HFFc6 (cell line): ENCODE measurements at regions not wholly inside any gene's neighbourhood (a gene's known extent, or its start where the extent isn't known, plus 50 kb on each side); places are given as distances from the start of the nearest gene placed in this dataset.

Experiments
- DNase-seq: peaks from one replicate; pipeline ENCODE4 v3.0.0-alpha.2; 2018
- H3K27ac Mint-ChIP-seq: 2 replicates; pipeline ENCODE4 v1.8.0; 2020; ENCODE audit warnings: mild to moderate bottlenecking, mixed read lengths
- H3K27me3 Mint-ChIP-seq: 2 replicates; pipeline ENCODE4 v1.8.0; 2021; ENCODE audit warnings: mild to moderate bottlenecking, moderate library complexity, mixed read lengths; ENCODE audit not compliant: insufficient read depth
- H3K36me3 Mint-ChIP-seq: 2 replicates; pipeline ENCODE4 v1.8.0; 2021; ENCODE audit warnings: low read depth, mixed read lengths
- H3K4me1 Mint-ChIP-seq: 2 replicates; pipeline ENCODE4 v1.8.0; 2020; ENCODE audit warnings: low read depth, mixed read lengths
- H3K4me3 Mint-ChIP-seq: 2 replicates; pipeline ENCODE4 v1.8.0; 2020; ENCODE audit warnings: mild to moderate bottlenecking, moderate library complexity, mixed read lengths
- H3K9me3 Mint-ChIP-seq: 2 replicates; pipeline ENCODE4 v1.8.0; 2020; ENCODE audit warnings: mild to moderate bottlenecking, mixed read lengths
- TF ChIP-seq, protein P1 (sequence below): fragments of 200-600 bp; sonication (generic); IDR thresholded peaks from 2 replicates; pipeline ENCODE4 v1.5.0; 2021; ENCODE audit warnings: antibody characterized with exemption, mild to moderate bottlenecking

DNA sequence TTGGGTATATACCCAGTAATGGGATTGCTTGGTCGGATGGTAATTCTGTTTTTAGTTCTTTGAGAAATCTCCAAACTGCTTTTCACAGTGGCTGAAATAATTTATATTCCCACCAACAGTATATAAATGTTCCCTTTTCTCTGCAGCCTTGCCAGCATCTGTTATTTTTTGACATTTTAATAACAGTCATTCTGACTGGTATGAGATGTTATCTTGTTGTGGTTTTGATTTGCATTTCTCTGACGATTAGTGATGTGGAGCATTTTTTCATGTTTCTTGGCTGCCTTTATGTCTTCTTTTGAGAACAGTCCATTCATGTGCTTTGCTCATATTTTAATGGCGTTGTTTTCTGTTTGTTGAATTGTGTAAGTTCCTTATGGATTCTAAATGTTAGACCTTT, 641.6 kb downstream of the HACE1 start:
- Mint-ChIP-seq H3K4me1 (no peaks in the 10 kb centered on the region), H3K4me3 (no peak overlapping the region), H3K36me3 (no peaks in the 10 kb centered on the region), H3K27me3 (no peaks in the 10 kb centered on the region), H3K27ac (no peak overlapping the region), H3K9me3 (peaks cover 32% of the 10 kb centered on the region)
- DNase-seq = no peak
- TF ChIP-seq, protein P1, sequence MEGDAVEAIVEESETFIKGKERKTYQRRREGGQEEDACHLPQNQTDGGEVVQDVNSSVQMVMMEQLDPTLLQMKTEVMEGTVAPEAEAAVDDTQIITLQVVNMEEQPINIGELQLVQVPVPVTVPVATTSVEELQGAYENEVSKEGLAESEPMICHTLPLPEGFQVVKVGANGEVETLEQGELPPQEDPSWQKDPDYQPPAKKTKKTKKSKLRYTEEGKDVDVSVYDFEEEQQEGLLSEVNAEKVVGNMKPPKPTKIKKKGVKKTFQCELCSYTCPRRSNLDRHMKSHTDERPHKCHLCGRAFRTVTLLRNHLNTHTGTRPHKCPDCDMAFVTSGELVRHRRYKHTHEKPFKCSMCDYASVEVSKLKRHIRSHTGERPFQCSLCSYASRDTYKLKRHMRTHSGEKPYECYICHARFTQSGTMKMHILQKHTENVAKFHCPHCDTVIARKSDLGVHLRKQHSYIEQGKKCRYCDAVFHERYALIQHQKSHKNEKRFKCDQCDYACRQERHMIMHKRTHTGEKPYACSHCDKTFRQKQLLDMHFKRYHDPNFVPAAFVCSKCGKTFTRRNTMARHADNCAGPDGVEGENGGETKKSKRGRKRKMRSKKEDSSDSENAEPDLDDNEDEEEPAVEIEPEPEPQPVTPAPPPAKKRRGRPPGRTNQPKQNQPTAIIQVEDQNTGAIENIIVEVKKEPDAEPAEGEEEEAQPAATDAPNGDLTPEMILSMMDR = no peak

DNA sequence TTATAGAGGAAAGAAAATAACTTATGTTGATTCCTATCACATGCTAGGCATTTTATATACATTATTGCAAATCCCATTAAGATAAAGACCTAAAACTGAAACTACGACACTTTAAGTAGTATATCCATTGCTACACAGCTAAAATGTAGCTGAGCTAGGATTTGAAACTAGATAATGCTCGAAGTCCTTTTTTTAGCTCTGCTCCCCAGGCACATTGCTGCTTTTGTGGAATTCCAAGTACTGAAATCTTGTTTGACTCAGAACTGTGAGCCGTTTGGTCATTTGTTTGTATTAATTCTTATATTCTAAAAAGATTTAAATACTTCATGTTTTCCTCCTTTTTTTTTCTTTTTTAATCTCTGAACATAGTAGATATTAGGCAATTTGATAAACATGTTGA, 644.8 kb downstream of the HACE1 start:
- H3K27ac Mint-ChIP-seq = no peak overlapping the region
- no peak overlapping the region for H3K4me3 Mint-ChIP-seq
- H3K36me3 Mint-ChIP-seq = no peaks in the 10 kb centered on the region
- no peaks in the 10 kb centered on the region for H3K27me3 Mint-ChIP-seq
- no peak for DNase-seq
- TF ChIP-seq, protein P1 = no peak
- H3K4me1 Mint-ChIP-seq = no peaks in the 10 kb centered on the region
- peaks cover 32% of the 10 kb centered on the region for H3K9me3 Mint-ChIP-seq

DNA sequence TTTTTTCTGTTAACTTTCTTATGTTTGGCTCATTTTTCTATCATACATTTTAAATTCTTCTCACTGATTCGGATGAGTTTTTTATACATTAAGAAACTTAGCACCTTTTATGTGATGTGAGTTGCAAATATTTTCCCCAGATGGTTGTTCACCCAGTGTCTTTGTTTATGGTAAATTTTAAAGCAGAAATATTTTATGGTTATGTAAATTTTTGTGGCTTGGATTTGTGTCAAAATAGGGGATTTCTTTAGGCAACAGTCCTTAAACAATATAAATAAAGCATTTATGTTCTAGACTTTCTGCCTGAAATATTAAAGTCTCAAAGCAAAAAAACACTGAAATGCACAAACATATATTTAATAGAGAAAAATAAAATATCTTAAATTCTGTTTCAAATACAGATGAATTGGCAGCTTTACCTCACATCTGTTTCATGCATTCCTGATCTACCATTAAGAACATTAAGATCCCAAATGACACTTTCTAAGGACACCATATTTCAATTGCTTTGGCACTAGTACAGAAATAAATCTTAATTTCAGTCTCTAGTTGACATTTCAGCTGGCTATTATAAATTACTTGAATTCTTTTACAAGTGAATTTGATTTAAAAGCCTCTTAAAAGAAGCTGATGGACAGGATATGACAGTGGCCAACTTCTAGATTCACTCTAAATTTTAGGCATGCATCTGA, 646.6 kb downstream of the HACE1 start:
- Mint-ChIP-seq H3K9me3 (peaks cover 32% of the 10 kb centered on the region), H3K27me3 (no peaks in the 10 kb centered on the region), H3K27ac (no peak overlapping the region), H3K36me3 (no peaks in the 10 kb centered on the region), H3K4me1 (no peaks in the 10 kb centered on the region), H3K4me3 (no peak overlapping the region)
- TF ChIP-seq, protein P1 = no peak
- no peak for DNase-seq

DNA sequence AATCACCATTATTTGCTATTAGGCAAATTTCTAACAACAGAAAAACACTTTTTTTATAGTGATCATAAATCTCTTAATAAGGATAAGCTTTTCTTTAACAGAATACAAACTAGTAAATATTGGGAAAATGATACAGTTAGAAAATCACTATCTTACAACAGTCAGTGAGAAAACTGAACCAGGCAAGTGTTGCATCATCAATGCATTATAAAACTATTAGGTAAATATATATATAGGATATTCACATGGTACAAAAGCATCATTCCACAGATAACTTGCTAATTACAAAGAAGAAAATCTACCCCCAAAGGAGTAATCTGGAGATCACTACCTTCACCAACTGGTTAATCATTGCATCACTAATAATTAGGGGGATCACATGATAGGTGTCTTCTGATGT, 652.1 kb downstream of the HACE1 start:
- H3K27me3 Mint-ChIP-seq = no peaks in the 10 kb centered on the region
- DNase-seq = no peak
- peaks cover 34% of the 10 kb centered on the region for H3K9me3 Mint-ChIP-seq
- TF ChIP-seq, protein P1 = no peak
- no peaks in the 10 kb centered on the region for H3K4me1 Mint-ChIP-seq
- H3K36me3 Mint-ChIP-seq = no peaks in the 10 kb centered on the region
- H3K27ac Mint-ChIP-seq = no peak overlapping the region
- H3K4me3 Mint-ChIP-seq = no peak overlapping the region

DNA sequence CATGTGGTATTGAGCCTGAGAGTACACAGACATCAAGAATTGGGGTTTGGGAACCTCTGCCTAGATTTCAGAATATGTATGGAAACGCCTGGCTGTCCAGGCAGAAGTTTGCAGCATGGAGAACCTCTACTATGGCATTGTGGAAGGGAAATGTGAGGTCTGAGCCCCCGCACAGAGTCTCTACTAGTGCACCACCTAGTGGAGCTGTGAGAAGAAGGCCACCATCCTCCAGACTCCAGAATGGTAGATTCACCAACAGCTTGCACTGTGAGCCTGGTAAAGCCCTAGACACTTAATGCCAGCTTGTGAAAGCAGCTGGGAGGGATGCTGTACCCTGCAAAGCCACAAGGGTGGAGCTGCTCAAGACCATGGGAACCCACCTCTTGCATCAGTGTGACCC, 658.2 kb downstream of the HACE1 start:
- H3K9me3 Mint-ChIP-seq = peaks cover 45% of the 10 kb centered on the region
- H3K27ac Mint-ChIP-seq = no peak overlapping the region
- H3K4me1 Mint-ChIP-seq = no peaks in the 10 kb centered on the region
- DNase-seq = no peak
- no peak overlapping the region for H3K4me3 Mint-ChIP-seq
- TF ChIP-seq, protein P1 = no peak
- no peaks in the 10 kb centered on the region for H3K27me3 Mint-ChIP-seq
- H3K36me3 Mint-ChIP-seq = peaks cover 4% of the 10 kb centered on the region; the same call in 1 of the 2 replicates
